Right ventricle myocardium inferior (tissue), 1 donor: ENCODE measurements at regions not wholly inside any gene's neighbourhood (a gene's known extent, or its start where the extent isn't known, plus 50 kb on each side); places are given as distances from the start of the nearest gene placed in this dataset.
"Not testable (repeated sequence)": the region's sequence is repeated elsewhere in the genome, so short reads cannot be mapped to it uniquely, and the experiment has no call there.

ENCODE experiments used
- ATAC-seq: fragments of 200-7000 bp; cut with Tn5 transposase; one replicate; pipeline ENCODE4 v1.9.1; 2020; ENCODE audit warnings: mild to moderate bottlenecking, moderate library complexity
- DNase-seq: peaks from one replicate; pipeline ENCODE4 v3.0.0; 2021; ENCODE audit errors: missing footprints
- intact Hi-C: fragments of 100-400 bp; cut with DNase I; formaldehyde crosslinking; loops from one replicate; pipeline ENCODE4 v1.11.0; 2022
- donor health status: DM: no; HTN: yes; CAD: no; lungs with severe emphysema.

DNA sequence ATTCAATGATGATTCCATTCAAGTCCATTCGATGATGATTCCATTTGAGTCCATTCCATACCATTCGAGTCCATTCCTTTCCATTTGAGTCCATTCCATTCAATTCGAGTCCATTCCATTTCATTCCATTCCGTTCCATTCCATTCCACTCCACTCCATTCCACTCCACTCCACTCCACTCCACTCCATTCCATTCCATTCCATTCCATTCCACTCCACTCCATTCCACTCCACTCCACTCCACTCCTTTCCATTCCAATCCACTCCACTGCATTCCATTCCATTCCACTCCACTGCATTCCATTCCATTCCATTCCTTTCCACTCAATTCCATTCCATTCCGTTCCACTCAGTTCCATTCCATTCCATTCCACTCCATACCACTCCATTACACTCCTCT is 625.6 kb downstream of the TP53TG3F start:
- intact Hi-C loops, ATAC-seq, DNase-seq: not testable (repeated sequence)

DNA sequence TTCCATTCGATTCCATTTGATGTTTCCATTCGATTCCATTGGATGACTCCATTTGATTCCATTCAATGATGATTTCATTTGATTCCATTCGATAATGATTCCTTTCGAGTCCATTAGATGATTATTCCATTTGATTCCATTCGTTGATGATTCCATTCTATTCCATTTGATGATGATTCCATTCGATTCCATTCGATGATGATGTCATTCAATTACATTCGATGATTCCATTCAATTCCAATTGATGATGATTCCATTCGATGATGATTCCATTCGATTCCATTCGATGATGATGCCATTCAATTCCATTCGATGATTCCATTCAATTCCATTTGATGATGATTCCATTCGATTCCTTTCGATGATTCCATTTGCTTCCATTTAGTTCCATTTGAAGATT is 635.6 kb downstream of the TP53TG3F start:
- ATAC-seq, intact Hi-C loops, DNase-seq: not testable (repeated sequence)

DNA sequence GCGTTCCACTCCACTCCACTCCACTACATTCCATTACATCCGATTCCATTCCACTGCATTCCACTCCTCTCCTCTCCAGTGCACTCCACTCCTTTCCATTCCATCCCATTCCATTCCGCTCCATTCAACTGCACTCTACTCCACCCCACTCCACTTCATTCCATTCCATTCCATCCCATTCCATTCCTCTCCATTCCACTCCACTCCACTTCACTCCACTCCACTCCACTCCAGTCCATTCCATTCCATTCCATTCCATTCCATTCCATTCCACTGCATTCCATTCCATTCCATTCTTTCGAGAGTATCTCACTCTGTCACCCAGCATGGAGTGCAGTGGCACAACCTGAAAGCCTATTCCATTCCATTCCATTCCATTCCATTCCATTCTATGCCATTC is 637.5 kb downstream of the TP53TG3F start:
- intact Hi-C loops, DNase-seq: not testable (repeated sequence)
- ATAC-seq: peak; percentile 34

DNA sequence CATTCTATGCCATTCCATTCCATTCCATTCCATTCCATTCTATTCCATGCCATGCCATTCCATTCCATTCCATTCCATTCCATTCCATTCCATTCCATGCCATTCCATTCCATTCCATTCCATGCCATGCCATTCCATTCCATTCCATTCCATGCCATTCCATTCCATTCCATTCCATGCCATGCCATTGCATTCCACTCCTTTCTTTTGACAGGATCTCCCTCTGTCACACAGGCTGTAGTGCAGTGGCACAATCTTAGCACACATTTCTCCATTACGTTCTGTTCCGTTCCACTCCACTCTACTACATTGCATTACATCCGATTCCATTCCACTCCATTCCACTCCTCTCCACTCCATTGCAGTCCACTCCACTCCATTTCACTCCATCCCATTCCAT is 637.9 kb downstream of the TP53TG3F start:
- peak; percentile 10 for ATAC-seq
- intact Hi-C loops, DNase-seq: not testable (repeated sequence)

DNA sequence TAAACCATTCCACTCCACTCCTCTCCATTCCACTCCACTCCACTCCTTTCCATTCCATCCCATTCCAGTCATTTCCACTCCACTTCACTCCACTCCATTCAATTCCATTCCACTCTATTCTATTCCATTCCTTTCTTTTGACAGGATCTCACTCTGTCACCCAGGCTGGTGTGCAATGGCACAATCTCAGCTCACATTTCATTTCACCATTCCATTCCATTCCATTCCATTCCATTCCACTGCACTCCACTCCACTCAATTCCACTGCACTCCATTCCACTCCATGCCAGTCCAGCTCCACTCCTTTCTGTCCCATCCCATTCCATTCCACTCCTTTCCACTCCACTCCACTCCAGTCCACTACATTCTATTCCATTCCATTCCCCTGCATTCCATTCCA is 638.6 kb downstream of the TP53TG3F start:
- ATAC-seq, intact Hi-C loops: not testable (repeated sequence)

DNA sequence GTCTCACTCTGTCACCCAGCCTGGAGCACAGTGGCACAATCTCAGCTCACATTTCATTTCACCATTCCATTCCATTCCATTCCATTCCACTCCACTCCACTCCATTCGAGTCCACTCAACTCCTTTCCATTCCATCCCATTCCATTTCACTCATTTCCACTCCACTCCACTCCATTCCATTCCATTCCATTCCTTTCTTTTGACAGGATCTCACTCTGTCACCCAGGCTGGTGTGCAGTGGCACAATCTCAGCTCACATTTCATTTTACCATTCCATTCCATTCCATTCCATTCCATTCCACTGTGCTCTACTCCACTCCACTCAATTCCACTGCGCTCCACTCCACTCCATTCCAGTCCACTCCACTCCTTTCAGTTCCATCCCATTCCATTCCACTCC is 639.6 kb downstream of the TP53TG3F start:
- ATAC-seq: peak; percentile 28
- intact Hi-C loops, DNase-seq: not testable (repeated sequence)

More for the DNA sequence above, 638.6 kb downstream of the TP53TG3F start:
- not testable (repeated sequence) for DNase-seq
